ENCODE measurements at regions not wholly inside any gene's neighbourhood (a gene's known extent, or its start where the extent isn't known, plus 50 kb on each side); places are given as distances from the start of the nearest gene placed in this dataset.

DNA sequence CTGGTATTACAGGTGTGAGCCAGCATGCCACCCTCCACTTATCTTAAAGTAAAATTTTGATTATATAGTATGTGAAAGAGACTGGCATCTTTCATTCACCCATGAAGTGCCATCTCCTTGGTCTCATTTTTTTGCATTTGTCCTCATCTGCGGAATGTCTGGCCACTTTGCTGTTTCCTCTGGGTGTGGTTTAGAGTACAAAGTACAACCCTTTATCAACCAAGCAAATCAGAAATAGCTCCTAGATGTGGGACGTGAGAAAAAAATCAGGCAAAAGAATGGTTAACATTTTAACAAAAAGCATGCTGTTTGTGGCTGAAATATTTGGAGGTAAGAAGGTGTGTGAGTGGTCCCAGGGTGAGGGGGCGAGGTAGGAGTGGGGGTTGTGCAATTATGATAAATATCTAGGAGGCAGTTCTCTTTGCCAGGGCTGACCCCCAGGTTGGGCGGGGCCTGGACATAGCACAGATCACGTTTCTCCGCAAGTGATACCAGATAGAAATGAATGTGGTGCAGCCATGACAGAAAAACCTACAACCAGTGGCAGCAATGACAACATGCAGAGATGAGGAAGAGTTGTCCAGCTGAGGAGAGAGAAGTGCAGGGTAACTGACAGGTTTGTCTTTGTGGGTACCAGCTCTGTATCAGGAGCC is 115.8 kb upstream of the SERTAD2 start:
- no peak overlapping the region for H4K5ac ChIP-seq (ENCODE audit: insufficient read length, low read depth, low read length)
- H2BK12ac ChIP-seq (ENCODE audit: low read depth, low read length), result no peak overlapping the region
- no peak overlapping the region for H4K8ac ChIP-seq (ENCODE audit: extremely low read depth, insufficient read depth, low read length)
- WGBS, 2 experiments (ENCODE audit: extremely low coverage in 1 of 2, insufficient coverage in 1 of 2, insufficient read length in 1 of 2, insufficient replicate concordance in 2 of 2, low coverage in 1 of 2, low lambda C conversion rate in 2 of 2, missing lambda C conversion rate in 1 of 2), result 78% methylated on average over 6 of the region's 6 CpGs; no CpG with 5 or more reads in 1 of the 2 experiments
- no peak overlapping the region; a peak in 1 of 4 replicates for H3K4me2 ChIP-seq (ENCODE audit: insufficient read depth in 1 of 2, low read depth in 2 of 2, low read length in 2 of 2)
- H3K79me2 ChIP-seq (ENCODE audit: control insufficient read depth in 1 of 2, insufficient read depth in 2 of 2, low read length in 2 of 2), result no peaks in the 10 kb centered on the region
- H2AFZ ChIP-seq (ENCODE audit: low read length), result no peak overlapping the region
- no peak overlapping the region for H2BK20ac ChIP-seq (ENCODE audit: low read length)
- H2BK120ac ChIP-seq (replicated peaks; ENCODE audit: low read depth, low read length), result no peak overlapping the region
- DNase-seq (ENCODE audit: low read depth in 1 of 2, low spot score in 2 of 2), result no peak
- ChIA-PET POLR2A (ENCODE audit: partially characterized antibody) (interaction anchor here (1.1 kb wide), 1 partner anchor 20 kb away, joined by 4 read pairs; no protein-coding TSS in a partner anchor), CTCF (ENCODE audit: partially characterized antibody) (interaction anchor here (1.4 to 1.7 kb wide), 2 partner anchors 11 to 24 kb away, joined by 3 to 9 read pairs; no protein-coding TSS in a partner anchor)
- no peak overlapping the region for H3K27ac ChIP-seq (ENCODE audit: low read depth, low read length)
- H3K18ac ChIP-seq (ENCODE audit: extremely low read depth, low read length), result no peak overlapping the region
- no peaks in the 10 kb centered on the region for H3K36me3 ChIP-seq (ENCODE audit: control insufficient read depth in 2 of 4, insufficient read depth in 4 of 4, low read length in 3 of 4)
- H3K9ac ChIP-seq (replicated peaks in 1 of 4; ENCODE audit: extremely low read depth in 1 of 4, low read depth in 3 of 4, low read length in 3 of 4), result no peak overlapping the region
- no peak overlapping the region for H4K91ac ChIP-seq (replicated peaks; ENCODE audit: insufficient read length, low read length)
- no peak overlapping the region for H2BK15ac ChIP-seq (ENCODE audit: low read length)
- H3K4me3 ChIP-seq (ENCODE audit: extremely low read depth in 1 of 4, insufficient read depth in 2 of 4, low read depth in 3 of 4, low read length in 4 of 4), result no peak overlapping the region
- peaks cover 3 to 23% (median 16%) of the 10 kb centered on the region in 4 experiments for H3K27me3 ChIP-seq (replicated peaks in 1 of 4; ENCODE audit: control insufficient read depth in 3 of 4, extremely low read depth in 1 of 4, insufficient read depth in 3 of 4, low read length in 3 of 4)
- H2BK5ac ChIP-seq (ENCODE audit: low read depth, low read length), result no peak overlapping the region
- no peaks in the 10 kb centered on the region for H3K9me3 ChIP-seq (ENCODE audit: insufficient read depth in 2 of 2, low read depth in 1 of 2, low read length in 1 of 2)
- no peaks in the 10 kb centered on the region for H3K79me1 ChIP-seq (ENCODE audit: low read depth, low read length)
- H3K4me1 ChIP-seq (replicated peaks in 1 of 4; ENCODE audit: control insufficient read depth in 3 of 4, insufficient read depth in 4 of 4, low read length in 3 of 4), result peaks cover 2 to 7% (median 3%) of the 10 kb centered on the region in 4 experiments; a peak in 4 of 7 replicates
- H3K56ac ChIP-seq (replicated peaks; ENCODE audit: insufficient read length, low read depth, low read length), result no peak overlapping the region
- no peak overlapping the region for H3K23ac ChIP-seq (ENCODE audit: insufficient read length)
- H3K4ac ChIP-seq (replicated peaks; ENCODE audit: insufficient read length, low read depth, low read length), result no peak overlapping the region
- FAIRE-seq, result no peak
- no peak overlapping the region for H3K14ac ChIP-seq (ENCODE audit: insufficient read length)
- H4K20me1 ChIP-seq (replicated peaks in 1 of 2; ENCODE audit: control insufficient read depth in 1 of 2, insufficient read depth in 2 of 2, low read length in 2 of 2), result no peaks in the 10 kb centered on the region
- H3K23me2 ChIP-seq (ENCODE audit: low read depth, low read length), result peaks cover 7% of the 10 kb centered on the region; the same call in 1 of the 2 replicates
- no peak overlapping the region for H2AK5ac ChIP-seq (ENCODE audit: low read depth, low read length)
- TF ChIP-seq, protein P1, sequence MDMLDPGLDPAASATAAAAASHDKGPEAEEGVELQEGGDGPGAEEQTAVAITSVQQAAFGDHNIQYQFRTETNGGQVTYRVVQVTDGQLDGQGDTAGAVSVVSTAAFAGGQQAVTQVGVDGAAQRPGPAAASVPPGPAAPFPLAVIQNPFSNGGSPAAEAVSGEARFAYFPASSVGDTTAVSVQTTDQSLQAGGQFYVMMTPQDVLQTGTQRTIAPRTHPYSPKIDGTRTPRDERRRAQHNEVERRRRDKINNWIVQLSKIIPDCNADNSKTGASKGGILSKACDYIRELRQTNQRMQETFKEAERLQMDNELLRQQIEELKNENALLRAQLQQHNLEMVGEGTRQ (IDR thresholded peaks at IDR 0.05; ENCODE audit: low read length), result no peak
- TF ChIP-seq PHF8 (conservative IDR thresholded peaks at IDR 0.05; ENCODE audit: low read depth, low read length) (no peak), KDM5A (IDR thresholded peaks at IDR 0.05; ENCODE audit: low read length) (no peak), TBP (IDR thresholded peaks at IDR 0.05; ENCODE audit: low read depth, low read length) (no peak), HDAC2 (IDR thresholded peaks at IDR 0.05; ENCODE audit: borderline replicate concordance in 1 of 2, low read depth in 2 of 2, low read length in 2 of 2) (no peak), CHD1 (IDR thresholded peaks at IDR 0.05; ENCODE audit: low read depth, low read length) (no peak), TAF1 (IDR thresholded peaks at IDR 0.05; ENCODE audit: low read depth, low read length) (no peak), CBX5 (IDR thresholded peaks at IDR 0.05; ENCODE audit: low read depth, low read length) (no peak)
- TF ChIP-seq, protein P2, sequence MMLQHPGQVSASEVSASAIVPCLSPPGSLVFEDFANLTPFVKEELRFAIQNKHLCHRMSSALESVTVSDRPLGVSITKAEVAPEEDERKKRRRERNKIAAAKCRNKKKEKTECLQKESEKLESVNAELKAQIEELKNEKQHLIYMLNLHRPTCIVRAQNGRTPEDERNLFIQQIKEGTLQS (IDR thresholded peaks at IDR 0.05; ENCODE audit: insufficient read depth, low read depth, low read length), result no peak

Measured in H1 (cell line).